ENCODE measurements at regions not wholly inside any gene's neighbourhood (a gene's known extent, or its start where the extent isn't known, plus 50 kb on each side); places are given as distances from the start of the nearest gene placed in this dataset.

GRCh38 chr11:15341587-15341986, 226.9 kb downstream of the INSC start:
- H2AK5ac ChIP-seq (ENCODE audit: low read depth, low read length), result no peak overlapping the region
- H3K4me1 ChIP-seq (ENCODE audit: control insufficient read depth in 2 of 2, insufficient read depth in 1 of 2, low read depth in 1 of 2, low read length in 2 of 2), result peaks cover 0 to 5% of the 10 kb centered on the region in 2 donors
- H3K79me1 ChIP-seq (ENCODE audit: low read depth, low read length), result no peaks in the 10 kb centered on the region
- no peak overlapping the region for H3K23ac ChIP-seq (ENCODE audit: low read depth, low read length, poor library complexity)
- no peak overlapping the region for H2BK5ac ChIP-seq (ENCODE audit: low read length)
- H3K18ac ChIP-seq (ENCODE audit: low read length), result no peak overlapping the region
- H3K14ac ChIP-seq (ENCODE audit: low read length), result no peak overlapping the region
- no peak overlapping the region for H3K4me2 ChIP-seq (ENCODE audit: insufficient read depth, low read length, poor library complexity, severe bottlenecking)
- no peak overlapping the region for H2BK12ac ChIP-seq (ENCODE audit: low read length)
- no peak overlapping the region for H3K27ac ChIP-seq (replicated peaks; ENCODE audit: low read length)
- no peak overlapping the region for H2BK120ac ChIP-seq (ENCODE audit: low read depth, low read length)
- no peaks in the 10 kb centered on the region for H3K27me3 ChIP-seq (ENCODE audit: control insufficient read depth in 3 of 3, insufficient read depth in 3 of 3, low read depth in 1 of 3, low read length in 3 of 3)
- H4K91ac ChIP-seq (ENCODE audit: low read depth, low read length, poor library complexity), result no peak overlapping the region
- H3K4ac ChIP-seq (ENCODE audit: low read length), result no peak overlapping the region
- H2BK15ac ChIP-seq (ENCODE audit: low read length), result no peak overlapping the region
- no peak overlapping the region for H3K4me3 ChIP-seq (ENCODE audit: low read length in 2 of 2)
- H2AFZ ChIP-seq (ENCODE audit: low read length), result no peak overlapping the region
- no peak overlapping the region for H4K8ac ChIP-seq (ENCODE audit: low read depth, low read length)
- no peaks in the 10 kb centered on the region for H3K36me3 ChIP-seq (replicated peaks in 1 of 2; ENCODE audit: control insufficient read depth in 2 of 2, insufficient read depth in 2 of 2, low read length in 2 of 2)
- no peak overlapping the region for H3K9ac ChIP-seq (ENCODE audit: low read depth, low read length, poor library complexity)
- no peaks in the 10 kb centered on the region for H3K9me3 ChIP-seq (replicated peaks in 1 of 2; ENCODE audit: control insufficient read depth in 2 of 2, insufficient read depth in 1 of 2, low read depth in 1 of 2, low read length in 2 of 2)
- WGBS, 2 donors (ENCODE audit: extremely low coverage in 2 of 2, insufficient read length in 2 of 2, insufficient replicate concordance in 1 of 2), result no CpG with 5 or more reads among the region's 1 CpG
- no peak for DNase-seq (ENCODE audit: low spot score)

GRCh38 chr11:15342163-15342562, 227.4 kb downstream of the INSC start:
- Histone ChIP-seq H2BK12ac (ENCODE audit: low read length) (no peak overlapping the region), H2AK5ac (ENCODE audit: low read depth, low read length) (no peak overlapping the region)

GRCh38 chr11:15346907-15347306, 232.2 kb downstream of the INSC start:
- Histone ChIP-seq H4K91ac (ENCODE audit: low read depth, low read length, poor library complexity) (no peak overlapping the region), H3K4me3 (ENCODE audit: low read length in 2 of 2) (no peak overlapping the region), H3K36me3 (replicated peaks in 1 of 2; ENCODE audit: control insufficient read depth in 2 of 2, insufficient read depth in 2 of 2, low read length in 2 of 2) (no peaks in the 10 kb centered on the region), H2BK5ac (ENCODE audit: low read length) (no peak overlapping the region), H3K18ac (ENCODE audit: low read length) (no peak overlapping the region), H2BK15ac (ENCODE audit: low read length) (no peak overlapping the region), H3K27ac (replicated peaks; ENCODE audit: low read length) (no peak overlapping the region), H3K4ac (ENCODE audit: low read length) (no peak overlapping the region), H2BK12ac (ENCODE audit: low read length) (no peak overlapping the region), H2AFZ (ENCODE audit: low read length) (no peak overlapping the region), H2BK120ac (ENCODE audit: low read depth, low read length) (no peak overlapping the region), H3K23ac (ENCODE audit: low read depth, low read length, poor library complexity) (no peak overlapping the region), H3K4me1 (ENCODE audit: control insufficient read depth in 2 of 2, insufficient read depth in 1 of 2, low read depth in 1 of 2, low read length in 2 of 2) (peaks cover 0 to 2% of the 10 kb centered on the region in 2 donors), H4K8ac (ENCODE audit: low read depth, low read length) (no peak overlapping the region), H3K4me2 (ENCODE audit: insufficient read depth, low read length, poor library complexity, severe bottlenecking) (no peak overlapping the region), H3K79me1 (ENCODE audit: low read depth, low read length) (no peaks in the 10 kb centered on the region), H2AK5ac (ENCODE audit: low read depth, low read length) (no peak overlapping the region), H3K9ac (ENCODE audit: low read depth, low read length, poor library complexity) (no peak overlapping the region), H3K27me3 (ENCODE audit: control insufficient read depth in 3 of 3, insufficient read depth in 3 of 3, low read depth in 1 of 3, low read length in 3 of 3) (peaks cover 0 to 2% (median 0%) of the 10 kb centered on the region in 3 experiments), H3K14ac (ENCODE audit: low read length) (no peak overlapping the region), H3K9me3 (replicated peaks in 1 of 2; ENCODE audit: control insufficient read depth in 2 of 2, insufficient read depth in 1 of 2, low read depth in 1 of 2, low read length in 2 of 2) (no peaks in the 10 kb centered on the region)
- WGBS, 2 donors (ENCODE audit: extremely low coverage in 2 of 2, insufficient read length in 2 of 2, insufficient replicate concordance in 1 of 2), result no CpG with 5 or more reads among the region's 4 CpGs
- no peak for DNase-seq (ENCODE audit: low spot score)

More at GRCh38 chr11:15342163-15342562, 227.4 kb downstream of the INSC start:
- no peaks in the 10 kb centered on the region for H3K9me3 ChIP-seq (replicated peaks in 1 of 2; ENCODE audit: control insufficient read depth in 2 of 2, insufficient read depth in 1 of 2, low read depth in 1 of 2, low read length in 2 of 2)
- H3K27me3 ChIP-seq (ENCODE audit: control insufficient read depth in 3 of 3, insufficient read depth in 3 of 3, low read depth in 1 of 3, low read length in 3 of 3), result no peaks in the 10 kb centered on the region
- H3K79me1 ChIP-seq (ENCODE audit: low read depth, low read length), result no peaks in the 10 kb centered on the region
- H3K4me2 ChIP-seq (ENCODE audit: insufficient read depth, low read length, poor library complexity, severe bottlenecking), result no peak overlapping the region
- no peak overlapping the region for H3K9ac ChIP-seq (ENCODE audit: low read depth, low read length, poor library complexity)
- H2BK15ac ChIP-seq (ENCODE audit: low read length), result no peak overlapping the region
- no peak overlapping the region for H2BK5ac ChIP-seq (ENCODE audit: low read length)
- no peak overlapping the region for H3K27ac ChIP-seq (replicated peaks; ENCODE audit: low read length)
- H4K91ac ChIP-seq (ENCODE audit: low read depth, low read length, poor library complexity), result no peak overlapping the region
- no CpG with 5 or more reads among the region's 2 CpGs for WGBS, 2 donors (ENCODE audit: extremely low coverage in 2 of 2, insufficient read length in 2 of 2, insufficient replicate concordance in 1 of 2)
- H2BK120ac ChIP-seq (ENCODE audit: low read depth, low read length), result no peak overlapping the region
- H3K4ac ChIP-seq (ENCODE audit: low read length), result no peak overlapping the region
- no peak overlapping the region for H3K18ac ChIP-seq (ENCODE audit: low read length)
- no peak overlapping the region for H3K4me3 ChIP-seq (ENCODE audit: low read length in 2 of 2)
- no peak overlapping the region for H3K14ac ChIP-seq (ENCODE audit: low read length)
- H4K8ac ChIP-seq (ENCODE audit: low read depth, low read length), result no peak overlapping the region
- DNase-seq (ENCODE audit: low spot score), result no peak
- no peak overlapping the region for H2AFZ ChIP-seq (ENCODE audit: low read length)
- peaks cover 0 to 5% of the 10 kb centered on the region in 2 donors for H3K4me1 ChIP-seq (ENCODE audit: control insufficient read depth in 2 of 2, insufficient read depth in 1 of 2, low read depth in 1 of 2, low read length in 2 of 2)
- no peaks in the 10 kb centered on the region for H3K36me3 ChIP-seq (replicated peaks in 1 of 2; ENCODE audit: control insufficient read depth in 2 of 2, insufficient read depth in 2 of 2, low read length in 2 of 2)
- H3K23ac ChIP-seq (ENCODE audit: low read depth, low read length, poor library complexity), result no peak overlapping the region

- no peaks in the 10 kb centered on the region for H3K79me1 ChIP-seq (ENCODE audit: low read depth, low read length)
- H2AFZ ChIP-seq (ENCODE audit: low read length), result no peak overlapping the region
- no peak overlapping the region for H2AK5ac ChIP-seq (ENCODE audit: low read depth, low read length)
- H3K4me3 ChIP-seq (ENCODE audit: low read length in 2 of 2), result no peak overlapping the region
- no peaks in the 10 kb centered on the region for H3K9me3 ChIP-seq (replicated peaks in 1 of 2; ENCODE audit: control insufficient read depth in 2 of 2, insufficient read depth in 1 of 2, low read depth in 1 of 2, low read length in 2 of 2)
- H3K14ac ChIP-seq (ENCODE audit: low read length), result no peak overlapping the region
- H3K9ac ChIP-seq (ENCODE audit: low read depth, low read length, poor library complexity), result no peak overlapping the region
- H3K36me3 ChIP-seq (replicated peaks in 1 of 2; ENCODE audit: control insufficient read depth in 2 of 2, insufficient read depth in 2 of 2, low read length in 2 of 2), result no peaks in the 10 kb centered on the region
- H3K23ac ChIP-seq (ENCODE audit: low read depth, low read length, poor library complexity), result no peak overlapping the region
- no peak overlapping the region for H2BK15ac ChIP-seq (ENCODE audit: low read length)
- no peak overlapping the region for H4K91ac ChIP-seq (ENCODE audit: low read depth, low read length, poor library complexity)
- no peak overlapping the region for H3K27ac ChIP-seq (replicated peaks; ENCODE audit: low read length)
- DNase-seq (ENCODE audit: low spot score), result no peak
- no peak overlapping the region for H2BK120ac ChIP-seq (ENCODE audit: low read depth, low read length)
- H3K27me3 ChIP-seq (ENCODE audit: control insufficient read depth in 3 of 3, insufficient read depth in 3 of 3, low read depth in 1 of 3, low read length in 3 of 3), result peaks cover 0 to 2% (median 0%) of the 10 kb centered on the region in 3 experiments
- no peak overlapping the region for H3K4ac ChIP-seq (ENCODE audit: low read length)
- H4K8ac ChIP-seq (ENCODE audit: low read depth, low read length), result no peak overlapping the region
- H3K4me1 ChIP-seq (ENCODE audit: control insufficient read depth in 2 of 2, insufficient read depth in 1 of 2, low read depth in 1 of 2, low read length in 2 of 2), result no peaks in the 10 kb centered on the region
- H3K4me2 ChIP-seq (ENCODE audit: insufficient read depth, low read length, poor library complexity, severe bottlenecking), result no peak overlapping the region
- no peak overlapping the region for H2BK12ac ChIP-seq (ENCODE audit: low read length)
- no peak overlapping the region for H2BK5ac ChIP-seq (ENCODE audit: low read length)
- WGBS, 2 donors (ENCODE audit: extremely low coverage in 2 of 2, insufficient read length in 2 of 2, insufficient replicate concordance in 1 of 2), result no CpG with 5 or more reads among the region's 2 CpGs
- no peak overlapping the region for H3K18ac ChIP-seq (ENCODE audit: low read length)
Observed at GRCh38 chr11:15347969-15348734, 233.4 kb downstream of the INSC start.

Measured in neuronal stem cell (in vitro differentiated cells).